Fibroblast of mammary gland (primary cell): ENCODE measurements at regions not wholly inside any gene's neighbourhood (a gene's known extent, or its start where the extent isn't known, plus 50 kb on each side); places are given as distances from the start of the nearest gene placed in this dataset.
"Not testable (repeated sequence)": the region's sequence is repeated elsewhere in the genome, so short reads cannot be mapped to it uniquely, and the experiment has no call there.

Experiments
- DNase-seq: peaks from one replicate; pipeline ENCODE4 v3.0.0-alpha.2; 2010; ENCODE audit warnings: low read depth
- H3K4me3 ChIP-seq: 2 replicates; pipeline ENCODE4 v1.5.1; 2011; ENCODE audit warnings: low read depth, mild to moderate bottlenecking, low read length, moderate library complexity; ENCODE audit not compliant: control insufficient read depth
- CTCF ChIP-seq: conservative IDR thresholded peaks from 2 replicates; pipeline ENCODE4 v1.5.1; 2011; ENCODE audit warnings: low read depth, low read length, inconsistent platforms; ENCODE audit not compliant: control insufficient read depth, insufficient read depth

- peak; percentile 2 for DNase-seq
- no peak overlapping the region for H3K4me3 ChIP-seq
- no peak for TF ChIP-seq CTCF
Measured at GRCh38 chr12:28711421-28711820, 437.7 kb upstream of the FAR2 start.

- no peak overlapping the region for H3K4me3 ChIP-seq
- DNase-seq = peak; percentile 34
- no peak for TF ChIP-seq CTCF
Measured at GRCh38 chr12:28742791-28743190, 406.3 kb upstream of the FAR2 start.

GRCh38 chr12:28746734-28747325 lies 402.2 kb upstream of the FAR2 start:
- DNase-seq = no peak
- TF ChIP-seq CTCF = no peak
- H3K4me3 ChIP-seq = no peak overlapping the region

GRCh38 chr12:28750946-28751685 lies 398.0 kb upstream of the FAR2 start:
- no peak for TF ChIP-seq CTCF
- no peak for DNase-seq

GRCh38 chr12:28755027-28755426 lies 394.1 kb upstream of the FAR2 start:
- TF ChIP-seq CTCF = no peak
- no peak overlapping the region for H3K4me3 ChIP-seq
- DNase-seq = no peak

More at GRCh38 chr12:28750946-28751685, 398.0 kb upstream of the FAR2 start:
- no peak overlapping the region for H3K4me3 ChIP-seq

GRCh38 chr12:28759333-28759732 lies 389.7 kb upstream of the FAR2 start:
- no peak for TF ChIP-seq CTCF

GRCh38 chr12:28760040-28760903 lies 388.8 kb upstream of the FAR2 start:
- DNase-seq, H3K4me3 ChIP-seq: not testable (repeated sequence)

More at GRCh38 chr12:28759333-28759732, 389.7 kb upstream of the FAR2 start:
- H3K4me3 ChIP-seq = no peak overlapping the region
- DNase-seq = peak; percentile 62

GRCh38 chr12:28761897-28762296 lies 387.2 kb upstream of the FAR2 start:
- H3K4me3 ChIP-seq, DNase-seq: not testable (repeated sequence)
